ENCODE measurements at regions not wholly inside any gene's neighbourhood (a gene's known extent, or its start where the extent isn't known, plus 50 kb on each side); places are given as distances from the start of the nearest gene placed in this dataset.
"Not testable (repeated sequence)": the region's sequence is repeated elsewhere in the genome, so short reads cannot be mapped to it uniquely, and the experiment has no call there.

- DNase-seq: no peak
These were observed 67.2 kb upstream of the ZNF527 start for GRCh38 chr19:37303591-37304171.

GRCh38 chr19:37304190-37304883, 66.6 kb upstream of the ZNF527 start:
- no peak for DNase-seq

- no peak for DNase-seq
These were observed 66.0 kb upstream of the ZNF527 start for GRCh38 chr19:37304884-37305255.

GRCh38 chr19:37306383-37306963, 64.4 kb upstream of the ZNF527 start:
- DNase-seq: no peak

GRCh38 chr19:37309834-37310575, 60.9 kb upstream of the ZNF527 start:
- DNase-seq: peak; percentile 36

- DNase-seq: peak; percentile 79
These were observed 58.2 kb upstream of the ZNF527 start for GRCh38 chr19:37312531-37313334.

GRCh38 chr19:37313335-37313627, 57.6 kb upstream of the ZNF527 start:
- DNase-seq: no peak

GRCh38 chr19:37317403-37318209, 53.3 kb upstream of the ZNF527 start:
- peak; percentile 99 for DNase-seq

GRCh38 chr19:37320988-37321387, 49.9 kb upstream of the ZNF527 start:
- DNase-seq: not testable (repeated sequence)
